ENCODE measurements at regions not wholly inside any gene's neighbourhood (a gene's known extent, or its start where the extent isn't known, plus 50 kb on each side); places are given as distances from the start of the nearest gene placed in this dataset.

DNA sequence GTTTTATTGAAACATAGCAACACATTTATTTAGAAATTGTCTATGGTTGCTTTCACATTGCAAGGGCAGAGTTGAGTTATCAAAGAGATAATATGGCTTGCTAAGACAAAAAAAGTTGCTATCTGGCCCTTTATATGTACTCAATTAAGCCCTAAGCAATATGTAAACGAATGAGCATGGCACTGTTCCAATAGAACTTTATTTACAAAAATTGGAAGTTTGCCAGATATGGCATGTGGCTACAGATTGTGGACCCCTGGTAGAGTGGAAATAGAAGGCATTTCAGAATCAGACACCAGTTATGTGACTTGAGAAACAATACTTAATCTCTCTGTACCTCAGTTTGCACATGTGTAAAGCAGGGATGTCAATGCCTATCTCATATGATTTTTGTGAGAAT, 515.6 kb upstream of the SGO1 start:
- TF ChIP-seq RAD21 (IDR thresholded peaks at IDR 0.05; ENCODE audit: low read length) = no peak
- TF ChIP-seq BHLHE40 (IDR thresholded peaks at IDR 0.05; ENCODE audit: low read depth, low read length) = no peak
- no peak overlapping the region for H2BK5ac ChIP-seq (ENCODE audit: low read depth, low read length, poor library complexity, severe bottlenecking)
- dilution Hi-C loops (cut with HindIII; ENCODE audit: low sequenced_read_pairs, unreplicated experiment) = no loop called here

More for the DNA sequence above, 515.6 kb upstream of the SGO1 start:
- Histone ChIP-seq H2AK9ac (replicated peaks; ENCODE audit: low read depth, low read length, poor library complexity) (no peak overlapping the region), H3K56ac (ENCODE audit: extremely low read depth, insufficient read depth, low read length) (no peak overlapping the region), H3K9me3 (ENCODE audit: control insufficient read depth, insufficient read depth, low read length) (no peaks in the 10 kb centered on the region), H2BK15ac (ENCODE audit: low read depth, low read length) (no peak overlapping the region), H4K5ac (ENCODE audit: low read depth, low read length) (no peak overlapping the region), H2BK20ac (ENCODE audit: low read depth, low read length) (no peak overlapping the region), H3K9ac (ENCODE audit: low read depth, low read length) (no peak overlapping the region), H2BK120ac (ENCODE audit: low read depth, low read length) (no peak overlapping the region), H3K36me3 (ENCODE audit: control insufficient read depth, insufficient read depth, low read length) (no peaks in the 10 kb centered on the region), H3K9me1 (ENCODE audit: insufficient read depth, low read length) (no peaks in the 10 kb centered on the region), H4K91ac (ENCODE audit: insufficient read depth, low read depth, low read length) (no peak overlapping the region), H3K4me3 (ENCODE audit: insufficient read depth, low read depth, low read length) (no peak overlapping the region), H3K27ac (ENCODE audit: insufficient read depth, low read length) (no peak overlapping the region), H3K79me1 (ENCODE audit: low read depth in 1 of 2, low read length in 2 of 2) (no peaks in the 10 kb centered on the region), H3K4me1 (ENCODE audit: control insufficient read depth, insufficient read depth, low read length) (no peaks in the 10 kb centered on the region), H3K4ac (ENCODE audit: low read depth, low read length) (no peak overlapping the region), H3K23ac (ENCODE audit: low read depth, low read length) (no peak overlapping the region), H3K18ac (ENCODE audit: low read depth, low read length) (no peak overlapping the region), H4K20me1 (ENCODE audit: insufficient read depth, low read length) (no peaks in the 10 kb centered on the region), H3K4me2 (ENCODE audit: low read depth, low read length) (no peak overlapping the region), H3K14ac (replicated peaks; ENCODE audit: low read depth, low read length) (no peak overlapping the region), H4K8ac (ENCODE audit: low read depth in 2 of 2, low read length in 2 of 2) (no peak overlapping the region), H2AFZ (replicated peaks; ENCODE audit: low read length, poor library complexity) (no peak overlapping the region), H2AK5ac (ENCODE audit: low read depth, low read length) (no peak overlapping the region), H3K27me3 (ENCODE audit: control insufficient read depth, insufficient read depth, low read length) (no peaks in the 10 kb centered on the region)
- CTCF ChIA-PET = no interaction called here
- POLR2A ChIA-PET (ENCODE audit: unreplicated experiment) = no interaction called here
- no TSS peak for BruUV-seq (replicated peaks)
- ATAC-seq (ENCODE audit: low read depth) (no peak), DNase-seq (no peak)
- in situ Hi-C loops (cut with MboI; ENCODE audit: low sequenced_read_pairs) = no loop called here
- no CpG with 5 or more reads among the region's 1 CpG for WGBS, 2 experiments (ENCODE audit: extremely low coverage in 2 of 2, insufficient read length in 1 of 2)
- intact Hi-C loops (cut with micrococcal nuclease) = no loop called here
